ENCODE measurements at regions not wholly inside any gene's neighbourhood (a gene's known extent, or its start where the extent isn't known, plus 50 kb on each side); places are given as distances from the start of the nearest gene placed in this dataset.

DNA sequence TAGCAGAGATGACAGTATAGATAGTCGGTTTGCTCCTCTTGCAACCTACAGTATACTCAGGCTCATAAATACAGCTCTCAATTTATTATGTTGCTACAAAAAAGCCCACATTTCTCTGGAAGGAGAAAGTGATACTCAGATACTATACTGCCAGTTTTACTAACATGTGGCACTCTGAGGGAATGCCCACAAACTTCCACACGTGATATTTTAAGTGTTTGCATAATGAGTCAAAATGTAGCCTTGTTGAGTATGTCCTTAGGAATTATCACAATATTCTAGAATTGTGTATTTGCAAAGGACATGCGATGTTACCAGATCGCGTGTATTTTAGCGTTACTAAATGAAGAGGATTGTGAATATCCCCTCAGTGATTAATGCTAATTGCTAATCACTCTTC lies 929.1 kb downstream of the STIM2 start:
- no peak for TF ChIP-seq POLR2A (IDR thresholded peaks at IDR 0.05)
- TF ChIP-seq, protein P1, sequence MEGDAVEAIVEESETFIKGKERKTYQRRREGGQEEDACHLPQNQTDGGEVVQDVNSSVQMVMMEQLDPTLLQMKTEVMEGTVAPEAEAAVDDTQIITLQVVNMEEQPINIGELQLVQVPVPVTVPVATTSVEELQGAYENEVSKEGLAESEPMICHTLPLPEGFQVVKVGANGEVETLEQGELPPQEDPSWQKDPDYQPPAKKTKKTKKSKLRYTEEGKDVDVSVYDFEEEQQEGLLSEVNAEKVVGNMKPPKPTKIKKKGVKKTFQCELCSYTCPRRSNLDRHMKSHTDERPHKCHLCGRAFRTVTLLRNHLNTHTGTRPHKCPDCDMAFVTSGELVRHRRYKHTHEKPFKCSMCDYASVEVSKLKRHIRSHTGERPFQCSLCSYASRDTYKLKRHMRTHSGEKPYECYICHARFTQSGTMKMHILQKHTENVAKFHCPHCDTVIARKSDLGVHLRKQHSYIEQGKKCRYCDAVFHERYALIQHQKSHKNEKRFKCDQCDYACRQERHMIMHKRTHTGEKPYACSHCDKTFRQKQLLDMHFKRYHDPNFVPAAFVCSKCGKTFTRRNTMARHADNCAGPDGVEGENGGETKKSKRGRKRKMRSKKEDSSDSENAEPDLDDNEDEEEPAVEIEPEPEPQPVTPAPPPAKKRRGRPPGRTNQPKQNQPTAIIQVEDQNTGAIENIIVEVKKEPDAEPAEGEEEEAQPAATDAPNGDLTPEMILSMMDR (IDR thresholded peaks at IDR 0.05), result no peak
